GM18505 (cell line): ENCODE measurements at regions not wholly inside any gene's neighbourhood (a gene's known extent, or its start where the extent isn't known, plus 50 kb on each side); places are given as distances from the start of the nearest gene placed in this dataset.

Experiments
- ATAC-seq: cut with Tn5 transposase; IDR thresholded peaks from one replicate; pipeline ENCODE4 v1.9.1; 2021; ENCODE audit not compliant: unreplicated experiment
- POLR2A ChIP-seq: IDR thresholded peaks from 4 replicates; pipeline ENCODE4 v1.6.1; 2011; ENCODE audit warnings: borderline replicate concordance; ENCODE audit not compliant: insufficient read depth, insufficient read length; ENCODE audit errors: extremely low read depth

GRCh38 chr18:76263046-76264005 lies 231.7 kb downstream of the ZNF516 start:
- no peak for TF ChIP-seq POLR2A
- no peak for ATAC-seq

DNA sequence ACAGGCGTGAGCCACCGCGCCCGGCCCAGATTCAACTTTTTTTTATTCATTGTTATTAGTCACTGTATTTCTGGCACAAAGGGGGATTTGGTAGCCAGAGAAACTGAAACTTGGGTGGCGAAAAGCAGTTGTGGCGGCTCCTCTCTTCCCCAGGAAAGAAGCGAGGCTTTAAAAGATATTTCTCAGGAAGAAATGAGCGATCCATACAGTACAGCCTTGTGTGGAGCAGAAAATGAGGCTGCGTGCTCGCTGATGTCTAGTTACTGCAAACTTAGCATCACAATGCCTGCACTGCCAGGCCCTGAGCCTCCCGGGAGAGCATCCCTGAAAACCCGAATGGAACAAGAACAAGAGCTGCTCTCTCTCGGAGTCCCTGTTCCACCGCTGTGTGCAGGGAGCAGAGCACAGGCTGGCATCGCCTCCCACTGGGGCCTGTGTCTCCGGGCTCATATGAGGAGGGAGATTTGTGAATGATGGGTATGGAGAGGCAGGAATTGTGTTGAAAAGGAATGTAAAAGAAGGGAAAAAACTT lies 234.0 kb downstream of the ZNF516 start:
- no peak for ATAC-seq
- TF ChIP-seq POLR2A = no peak

GRCh38 chr18:76259711-76260110 lies 235.3 kb downstream of the ZNF516 start:
- ATAC-seq = no peak
- TF ChIP-seq POLR2A = no peak

GRCh38 chr18:76259096-76259495 lies 235.9 kb downstream of the ZNF516 start:
- no peak for ATAC-seq
- no peak for TF ChIP-seq POLR2A

DNA sequence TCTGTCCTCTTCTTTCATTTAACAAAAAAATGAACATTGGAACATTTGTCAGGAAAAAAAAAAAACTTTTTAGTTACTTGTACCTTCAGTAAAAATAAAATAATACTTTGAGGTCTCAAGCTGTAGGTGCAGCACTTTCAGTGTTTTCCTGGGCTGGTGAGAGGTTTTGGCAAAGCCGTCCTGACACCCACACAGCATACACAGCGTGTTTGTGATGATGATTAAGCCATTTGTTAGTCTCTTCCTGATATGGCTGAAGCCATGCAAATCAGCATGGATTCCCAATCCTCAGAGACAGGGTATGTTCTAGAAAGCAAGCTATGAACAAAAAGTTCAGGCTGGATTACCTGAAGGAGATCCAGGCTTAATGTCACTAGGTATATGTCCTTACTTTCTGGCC lies 236.8 kb downstream of the ZNF516 start:
- TF ChIP-seq POLR2A = no peak
- ATAC-seq = no peak

GRCh38 chr18:76255070-76255683 lies 239.9 kb downstream of the ZNF516 start:
- ATAC-seq = no peak
- no peak for TF ChIP-seq POLR2A

DNA sequence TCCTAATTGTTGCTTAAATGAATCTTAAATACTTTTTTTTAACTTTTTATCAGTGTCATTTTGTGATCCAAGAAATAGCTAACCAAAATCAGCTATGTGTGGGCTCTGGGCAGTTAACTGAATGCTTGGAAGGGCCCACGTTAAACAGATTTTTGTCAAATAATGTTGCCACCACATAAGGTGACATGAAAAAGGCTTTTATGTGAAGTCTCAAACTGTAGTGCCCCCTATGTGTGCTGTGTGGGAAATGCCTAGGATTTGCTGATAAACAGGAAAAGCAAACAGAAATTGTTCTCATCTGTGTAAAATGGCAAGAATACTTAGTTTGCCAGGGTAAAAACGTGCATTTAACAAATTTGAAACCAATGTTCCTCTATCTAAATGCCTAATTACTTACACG lies 242.2 kb downstream of the ZNF516 start:
- no peak for TF ChIP-seq POLR2A

GRCh38 chr18:76252139-76252538 lies 242.9 kb downstream of the ZNF516 start:
- TF ChIP-seq POLR2A = no peak
- no peak for ATAC-seq

More for the DNA sequence above, 242.2 kb downstream of the ZNF516 start:
- ATAC-seq = no peak

GRCh38 chr18:76251691-76252090 lies 243.4 kb downstream of the ZNF516 start:
- ATAC-seq = no peak
- TF ChIP-seq POLR2A = no peak

- no peak for ATAC-seq
- no peak for TF ChIP-seq POLR2A
Measured at GRCh38 chr18:76246590-76246989, 248.5 kb downstream of the ZNF516 start.

DNA sequence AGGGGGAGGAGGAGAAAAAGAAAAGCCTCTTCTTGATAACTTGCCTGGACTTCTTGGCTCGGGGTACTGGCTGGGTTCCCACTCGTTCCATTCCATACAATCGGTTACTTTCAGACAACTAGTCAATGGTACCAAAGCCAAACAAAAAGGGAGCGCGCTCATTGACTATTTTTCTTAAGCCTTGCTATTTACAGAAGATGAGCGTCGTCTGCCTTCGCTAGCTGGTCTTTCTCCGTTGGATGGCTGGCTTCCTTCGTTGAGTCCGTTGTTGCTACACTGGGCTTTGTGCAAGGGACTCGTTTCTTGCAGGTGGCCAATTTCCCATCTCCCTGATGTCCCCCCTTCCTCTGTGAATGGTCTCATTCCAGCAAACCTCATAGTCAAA lies 260.4 kb downstream of the ZNF516 start:
- no peak for ATAC-seq
- no peak for TF ChIP-seq POLR2A

DNA sequence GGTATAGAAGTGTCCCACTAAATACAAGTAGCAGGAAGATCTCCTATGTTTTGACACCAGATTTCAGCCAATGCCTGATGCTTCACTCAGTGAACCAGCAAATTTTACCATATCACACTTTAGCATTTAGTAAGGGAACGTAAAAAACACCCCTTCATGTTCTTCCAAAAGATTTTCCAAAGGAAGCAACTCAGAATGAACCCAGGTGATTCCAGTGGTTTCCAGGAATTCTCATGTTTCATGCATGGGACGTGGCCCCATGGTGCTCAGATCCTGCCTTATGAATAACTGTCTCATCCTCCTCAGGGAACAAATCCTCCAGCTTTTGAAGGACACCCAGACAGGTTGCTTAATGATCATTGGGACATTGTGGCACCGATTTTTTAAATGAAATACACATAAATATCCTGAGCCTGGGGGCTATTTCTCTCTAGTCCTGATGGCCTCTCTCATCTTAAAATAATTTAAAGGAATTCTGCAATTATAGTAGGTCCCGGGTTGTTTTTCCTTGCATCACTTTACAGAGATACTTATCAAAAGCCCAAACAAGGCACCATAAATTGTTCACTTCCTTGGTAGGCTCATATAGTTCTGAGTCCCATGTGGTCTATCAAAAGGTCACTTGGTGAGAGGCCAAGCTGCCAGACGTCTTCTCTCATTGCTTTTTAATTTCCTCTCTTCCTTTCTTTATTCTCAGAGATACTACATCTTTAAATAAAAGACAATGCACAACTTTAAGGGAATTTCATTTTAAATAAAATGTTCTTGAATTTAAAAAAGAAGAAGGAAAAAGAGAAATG lies 261.0 kb downstream of the ZNF516 start:
- no peak for ATAC-seq
- no peak for TF ChIP-seq POLR2A

GRCh38 chr18:76233406-76233805 lies 261.6 kb downstream of the ZNF516 start:
- no peak for TF ChIP-seq POLR2A
- no peak for ATAC-seq

GRCh38 chr18:76232779-76233178 lies 262.3 kb downstream of the ZNF516 start:
- no peak for TF ChIP-seq POLR2A
- ATAC-seq = no peak

DNA sequence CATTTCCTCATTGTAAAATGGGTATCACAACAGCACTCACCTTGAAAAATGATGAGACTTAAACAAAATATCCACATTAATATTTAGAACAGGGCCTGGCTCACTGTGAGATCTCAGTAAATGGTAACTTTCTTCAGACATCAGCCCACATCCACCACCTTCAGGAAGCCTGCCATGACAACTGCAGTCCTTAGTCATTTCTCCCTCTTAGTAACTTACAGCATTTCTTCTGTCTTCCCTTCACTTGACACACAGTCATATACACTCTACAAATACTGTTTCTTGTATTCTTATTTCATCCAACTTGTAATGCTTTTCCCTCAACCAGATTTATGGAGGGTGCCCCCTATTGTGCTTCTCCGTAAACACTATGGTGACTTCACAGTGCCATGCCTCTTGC lies 263.0 kb downstream of the ZNF516 start:
- ATAC-seq = no peak
- TF ChIP-seq POLR2A = no peak
